Astrocyte (in vitro differentiated cells and primary cell): ENCODE measurements at regions not wholly inside any gene's neighbourhood (a gene's known extent, or its start where the extent isn't known, plus 50 kb on each side); places are given as distances from the start of the nearest gene placed in this dataset.

Experiments used
- DNase-seq: peaks from one replicate; pipeline ENCODE4 v3.0.0-alpha.2; 2010; ENCODE audit warnings: low read depth
- FAIRE-seq: peaks from 2 replicates; lab custom pipeline; 2011; peaks lifted over from hg19 to GRCh38; lab: Jason Lieb, UNC
- H2AFZ ChIP-seq: 2 replicates; pipeline ENCODE4 v1.6.0; 2012; ENCODE audit warnings: low read depth, low read length, inconsistent platforms
- H3K27ac ChIP-seq: 2 replicates; pipeline ENCODE4 v1.5.1; 2011; ENCODE audit warnings: low read depth, low read length, inconsistent platforms
- H3K27me3 ChIP-seq: 2 replicates; pipeline ENCODE4 v1.6.0; 2011; ENCODE audit warnings: low read length, inconsistent platforms; ENCODE audit not compliant: insufficient read depth
- H3K36me3 ChIP-seq: 2 replicates; pipeline ENCODE4 v1.5.1; 2011; ENCODE audit warnings: low read length, inconsistent platforms; ENCODE audit not compliant: insufficient read depth
- H3K4me1 ChIP-seq: 2 replicates; pipeline ENCODE4 v1.5.1; 2011; ENCODE audit warnings: low read length, inconsistent platforms; ENCODE audit not compliant: insufficient read depth
- H3K4me2 ChIP-seq: 2 replicates; pipeline ENCODE4 v1.6.0; 2012; ENCODE audit warnings: low read length, inconsistent platforms
- H3K4me3 ChIP-seq: 2 replicates; pipeline ENCODE4 v1.5.1; 2011; ENCODE audit warnings: low read depth, mild to moderate bottlenecking, low read length, inconsistent platforms; ENCODE audit not compliant: insufficient read depth
- H3K79me2 ChIP-seq: 2 replicates; pipeline ENCODE4 v1.6.0; 2012; ENCODE audit warnings: mild to moderate bottlenecking, low read length, inconsistent platforms; ENCODE audit not compliant: insufficient read depth
- H3K9ac ChIP-seq: 2 replicates; pipeline ENCODE4 v1.6.0; 2012; ENCODE audit warnings: mild to moderate bottlenecking, low read length, inconsistent platforms
- H3K9me3 ChIP-seq: 2 replicates; pipeline ENCODE4 v1.5.1; 2012; ENCODE audit warnings: low read depth, mild to moderate bottlenecking, low read length, inconsistent platforms; ENCODE audit not compliant: insufficient read depth
- H4K20me1 ChIP-seq: 2 replicates; pipeline ENCODE4 v1.6.0; 2012; ENCODE audit warnings: low read length, inconsistent platforms; ENCODE audit not compliant: insufficient read depth
- H3K27ac Mint-ChIP-seq: one replicate; pipeline ENCODE4 v1.8.0; 2021; ENCODE audit warnings: mild to moderate bottlenecking, mixed read lengths; ENCODE audit not compliant: unreplicated experiment
- H3K27me3 Mint-ChIP-seq: one replicate; pipeline ENCODE4 v1.8.0; 2021; ENCODE audit warnings: low read depth, mixed read lengths; ENCODE audit not compliant: unreplicated experiment
- H3K36me3 Mint-ChIP-seq: one replicate; pipeline ENCODE4 v1.8.0; 2021; ENCODE audit warnings: low read depth, mixed read lengths; ENCODE audit not compliant: unreplicated experiment
- H3K4me1 Mint-ChIP-seq: one replicate; pipeline ENCODE4 v1.8.0; 2021; ENCODE audit warnings: low read depth, mixed read lengths; ENCODE audit not compliant: unreplicated experiment
- H3K4me3 Mint-ChIP-seq: one replicate; pipeline ENCODE4 v1.8.0; 2021; ENCODE audit warnings: mild to moderate bottlenecking, moderate library complexity, mixed read lengths; ENCODE audit not compliant: unreplicated experiment
- H3K9me3 Mint-ChIP-seq: one replicate; pipeline ENCODE4 v1.8.0; 2021; ENCODE audit warnings: mild to moderate bottlenecking, mixed read lengths; ENCODE audit not compliant: unreplicated experiment
- EZH2 ChIP-seq: IDR thresholded peaks from 2 replicates; pipeline ENCODE4 v1.6.1; 2012; ENCODE audit warnings: mild to moderate bottlenecking, low read length, inconsistent platforms; ENCODE audit not compliant: insufficient read depth
- TF ChIP-seq, protein P1 (sequence below): IDR thresholded peaks from 2 replicates; pipeline ENCODE4 v1.5.1; 2011; ENCODE audit warnings: low read depth, mild to moderate bottlenecking, inconsistent platforms, low read length, moderate library complexity; ENCODE audit not compliant: insufficient read depth

DNA sequence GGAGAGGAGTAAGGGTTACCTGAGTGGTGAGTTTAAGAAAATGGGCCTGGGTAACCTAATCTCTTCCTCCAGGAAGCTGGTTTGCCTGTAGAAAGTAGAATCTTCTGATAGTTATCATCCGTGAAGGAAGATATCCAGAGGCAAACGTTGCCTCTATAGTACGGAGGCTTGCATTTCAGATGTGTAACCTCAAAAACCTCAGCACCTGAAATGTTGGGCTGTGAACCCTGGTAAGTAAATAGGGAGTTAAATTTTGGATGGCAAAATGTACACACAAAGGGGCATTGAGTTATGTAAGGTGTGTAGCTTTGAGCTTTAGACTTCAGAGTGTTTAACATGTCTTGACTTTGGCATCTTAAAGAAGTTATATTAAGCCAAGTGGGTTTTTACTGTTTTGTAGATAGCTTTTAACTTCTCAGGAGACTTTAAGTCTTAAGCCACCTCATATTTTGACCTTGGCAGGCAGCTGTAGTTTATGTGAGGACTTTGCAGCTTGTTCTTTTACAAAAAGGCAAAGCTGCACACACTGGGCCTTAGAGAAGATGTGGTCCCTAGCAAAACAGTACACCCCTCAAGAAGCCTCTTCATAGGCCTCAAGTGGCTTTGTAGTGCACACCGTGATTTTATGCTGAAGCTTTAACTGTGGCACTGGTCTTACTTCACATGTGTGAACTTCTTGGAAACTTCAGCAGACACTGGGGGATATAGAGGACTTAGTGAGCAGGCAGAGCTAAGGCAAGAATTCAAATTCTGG lies 83.4 kb downstream of the SNRPE start:
- TF ChIP-seq, protein P1, sequence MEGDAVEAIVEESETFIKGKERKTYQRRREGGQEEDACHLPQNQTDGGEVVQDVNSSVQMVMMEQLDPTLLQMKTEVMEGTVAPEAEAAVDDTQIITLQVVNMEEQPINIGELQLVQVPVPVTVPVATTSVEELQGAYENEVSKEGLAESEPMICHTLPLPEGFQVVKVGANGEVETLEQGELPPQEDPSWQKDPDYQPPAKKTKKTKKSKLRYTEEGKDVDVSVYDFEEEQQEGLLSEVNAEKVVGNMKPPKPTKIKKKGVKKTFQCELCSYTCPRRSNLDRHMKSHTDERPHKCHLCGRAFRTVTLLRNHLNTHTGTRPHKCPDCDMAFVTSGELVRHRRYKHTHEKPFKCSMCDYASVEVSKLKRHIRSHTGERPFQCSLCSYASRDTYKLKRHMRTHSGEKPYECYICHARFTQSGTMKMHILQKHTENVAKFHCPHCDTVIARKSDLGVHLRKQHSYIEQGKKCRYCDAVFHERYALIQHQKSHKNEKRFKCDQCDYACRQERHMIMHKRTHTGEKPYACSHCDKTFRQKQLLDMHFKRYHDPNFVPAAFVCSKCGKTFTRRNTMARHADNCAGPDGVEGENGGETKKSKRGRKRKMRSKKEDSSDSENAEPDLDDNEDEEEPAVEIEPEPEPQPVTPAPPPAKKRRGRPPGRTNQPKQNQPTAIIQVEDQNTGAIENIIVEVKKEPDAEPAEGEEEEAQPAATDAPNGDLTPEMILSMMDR = no peak
- TF ChIP-seq EZH2 = no peak
- Mint-ChIP-seq H3K4me3 (no peak overlapping the region), H3K9me3 (no peaks in the 10 kb centered on the region), H3K4me1 (no peaks in the 10 kb centered on the region), H3K27ac (no peak overlapping the region), H3K27me3 (peaks cover 3% of the 10 kb centered on the region), H3K36me3 (no peaks in the 10 kb centered on the region)
- Histone ChIP-seq H4K20me1 (no peaks in the 10 kb centered on the region), H3K4me2 (no peak overlapping the region), H3K9ac (no peak overlapping the region), H3K36me3 (no peaks in the 10 kb centered on the region), H2AFZ (no peak overlapping the region), H3K79me2 (no peaks in the 10 kb centered on the region), H3K27me3 (no peaks in the 10 kb centered on the region), H3K4me3 (no peak overlapping the region), H3K27ac (no peak overlapping the region), H3K9me3 (no peaks in the 10 kb centered on the region), H3K4me1 (no peaks in the 10 kb centered on the region)
- DNase-seq (no peak), FAIRE-seq (no peak)

DNA sequence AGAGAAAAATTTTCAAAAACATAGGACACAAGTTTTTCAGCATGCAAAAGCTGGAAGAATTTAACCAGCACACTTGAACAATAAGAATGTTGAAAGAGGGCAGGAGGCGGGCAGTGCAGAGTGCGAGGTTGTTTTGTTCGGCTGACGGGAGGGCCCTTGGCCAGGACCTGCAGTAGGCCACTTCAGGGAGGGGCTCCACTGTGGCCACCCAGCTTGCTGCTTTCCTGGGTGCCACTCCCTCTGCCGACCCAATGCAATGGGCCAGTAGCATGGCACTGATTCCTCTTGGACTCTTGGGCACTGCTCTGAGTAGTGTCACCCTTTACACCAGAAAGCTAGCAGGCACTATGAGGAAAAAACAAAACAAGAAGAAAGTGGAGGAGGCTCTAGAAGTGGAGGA lies 92.9 kb downstream of the SNRPE start:
- TF ChIP-seq EZH2 = no peak
- TF ChIP-seq, protein P1 = no peak
- peaks cover 21% of the 10 kb centered on the region for H3K9me3 Mint-ChIP-seq

More for the DNA sequence above, 92.9 kb downstream of the SNRPE start:
- no peaks in the 10 kb centered on the region for H3K4me1 ChIP-seq
- H3K27me3 Mint-ChIP-seq = no peaks in the 10 kb centered on the region
- H3K9me3 ChIP-seq = no peaks in the 10 kb centered on the region
- DNase-seq = no peak
- no peaks in the 10 kb centered on the region for H4K20me1 ChIP-seq
- no peaks in the 10 kb centered on the region for H3K36me3 ChIP-seq
- no peak overlapping the region for H3K27ac ChIP-seq
- H2AFZ ChIP-seq = no peak overlapping the region
- no peak for FAIRE-seq
- H3K4me3 ChIP-seq = no peak overlapping the region
- no peaks in the 10 kb centered on the region for H3K27me3 ChIP-seq
- no peak overlapping the region for H3K27ac Mint-ChIP-seq
- H3K79me2 ChIP-seq = no peaks in the 10 kb centered on the region
- no peaks in the 10 kb centered on the region for H3K4me1 Mint-ChIP-seq
- H3K4me2 ChIP-seq = no peak overlapping the region
- H3K36me3 Mint-ChIP-seq = no peaks in the 10 kb centered on the region
- no peak overlapping the region for H3K4me3 Mint-ChIP-seq
- no peak overlapping the region for H3K9ac ChIP-seq
